Stimulated activated CD4-positive, alpha-beta T cell treated with anti-CD3 and anti-CD28 coated beads, TNF-alpha, amount 100 ng/mL, for 1 hour (primary cell): ENCODE measurements at regions not wholly inside any gene's neighbourhood (a gene's known extent, or its start where the extent isn't known, plus 50 kb on each side); places are given as distances from the start of the nearest gene placed in this dataset.

ENCODE experiments used
- DNase-seq, 3 donors: peaks; one replicate each; pipeline ENCODE4 v3.0.0-alpha.2; 2020; ENCODE audit warnings: low read depth in 3 of 3, low spot score in 1 of 3

GRCh38 chr2:5953525-5953924, 261.3 kb downstream of the SOX11 start:
- no peak for DNase-seq

GRCh38 chr2:5954509-5954908, 262.3 kb downstream of the SOX11 start:
- DNase-seq = no peak

GRCh38 chr2:5955921-5956320, 263.7 kb downstream of the SOX11 start:
- no peak for DNase-seq

- DNase-seq = no peak
Measured at GRCh38 chr2:5959836-5960820, 267.9 kb downstream of the SOX11 start.

- no peak for DNase-seq
Measured at GRCh38 chr2:5967506-5967905, 275.3 kb downstream of the SOX11 start.

GRCh38 chr2:5969303-5969702, 277.1 kb downstream of the SOX11 start:
- no peak for DNase-seq

GRCh38 chr2:5970347-5970746, 278.2 kb downstream of the SOX11 start:
- DNase-seq = no peak

GRCh38 chr2:5974477-5974876, 282.3 kb downstream of the SOX11 start:
- DNase-seq = no peak

- DNase-seq = no peak
Measured at GRCh38 chr2:5975401-5975800, 283.2 kb downstream of the SOX11 start.

GRCh38 chr2:5976531-5977065, 284.4 kb downstream of the SOX11 start:
- no peak for DNase-seq

GRCh38 chr2:5977477-5977876, 285.3 kb downstream of the SOX11 start:
- no peak for DNase-seq

GRCh38 chr2:5978131-5978751, 286.1 kb downstream of the SOX11 start:
- no peak for DNase-seq

- DNase-seq = no peak
Measured at GRCh38 chr2:5980450-5981190, 288.4 kb downstream of the SOX11 start.

- no peak for DNase-seq
Measured at GRCh38 chr2:5982193-5982902, 290.2 kb downstream of the SOX11 start.

- DNase-seq = no peak
Measured at GRCh38 chr2:5982903-5983265, 290.7 kb downstream of the SOX11 start.

- DNase-seq = no peak
Measured at GRCh38 chr2:5983511-5984272, 291.5 kb downstream of the SOX11 start.

- DNase-seq = no peak
Measured at GRCh38 chr2:5984273-5984655, 292.1 kb downstream of the SOX11 start.

GRCh38 chr2:5984946-5985345, 292.8 kb downstream of the SOX11 start:
- no peak for DNase-seq

GRCh38 chr2:5985536-5986385, 293.6 kb downstream of the SOX11 start:
- DNase-seq = no peak
